Motor neuron (in vitro differentiated cells): ENCODE measurements at regions not wholly inside any gene's neighbourhood (a gene's known extent, or its start where the extent isn't known, plus 50 kb on each side); places are given as distances from the start of the nearest gene placed in this dataset.

Experiments used
- ATAC-seq, 8 experiments: fragments of 200-7000 bp; cut with Tn5 transposase; replicated peaks in 6 of 8; 2 replicates each; pipeline ENCODE4 v1.8.0; 2021; ENCODE audit warnings: mild to moderate bottlenecking in 8 of 8, moderate library complexity in 8 of 8
- H3K27ac ChIP-seq, 2 donors: fragments of 250-450 bp; sonication (Bioruptor Pico); 2 replicates each; pipeline ENCODE4 v1.9.0; 2021; ENCODE audit warnings: antibody characterized with exemption in 2 of 2, mild to moderate bottlenecking in 2 of 2, moderate library complexity in 1 of 2
- H3K4me1 ChIP-seq, 2 donors: fragments of 250-450 bp; sonication (Bioruptor Pico); replicated peaks in 1 of 2; 2 replicates each; pipeline ENCODE4 v1.6.1; 2021; ENCODE audit warnings: antibody characterized with exemption in 2 of 2, mild to moderate bottlenecking in 2 of 2, moderate library complexity in 1 of 2
- H3K4me3 ChIP-seq, 5 donors: fragments of 250-450 bp; sonication (Bioruptor Pico); 2 replicates each; pipeline ENCODE4 v1.9.0; 2021; ENCODE audit warnings: antibody characterized with exemption in 5 of 5, mild to moderate bottlenecking in 5 of 5, moderate library complexity in 4 of 5
- WGBS, 10 experiments: fragments of 450-650 bp; shearing (Covaris generic); methylation state at CpG; one replicate each; pipeline ENCODE4 v1.0.0; 2022; 5-methylcytosine and 5-hydroxymethylcytosine counted together
- in situ Hi-C, 9 experiments: fragments of 400-800 bp; cut with MboI; loops; one replicate each; pipeline ENCODE4 v1.15.0; 2021; ENCODE audit warnings: low sequenced_read_pairs in 9 of 9, low pct_unique_long_range_greater_than_20kb in 2 of 9; ENCODE audit not compliant: unreplicated experiment in 9 of 9

DNA sequence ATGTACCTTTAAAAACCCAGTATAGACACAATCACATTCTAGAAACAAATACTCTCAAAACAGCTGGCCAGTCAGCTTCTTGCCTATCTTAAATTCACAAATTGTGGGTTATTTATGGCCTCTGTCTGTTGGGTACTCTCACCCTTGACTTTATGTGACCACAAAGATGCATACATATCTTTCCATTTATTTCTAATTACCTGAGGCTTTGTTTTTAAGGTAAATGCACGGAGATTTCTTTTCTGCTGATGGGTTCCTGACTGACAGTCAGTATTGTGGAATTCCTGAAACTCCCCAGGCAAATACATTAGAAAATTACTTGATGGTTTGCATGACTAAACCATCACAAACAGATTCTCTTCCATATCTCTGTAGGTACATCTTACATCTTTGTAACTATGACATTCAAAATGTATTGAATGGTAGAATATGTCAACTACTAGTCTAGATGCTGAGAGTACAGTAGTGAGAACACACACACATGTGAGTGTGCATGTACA lies 107.7 kb downstream of the EDEM1 start:
- H3K4me1 ChIP-seq = no peaks in the 10 kb centered on the region
- no peak overlapping the region for H3K4me3 ChIP-seq
- no peak overlapping the region for H3K27ac ChIP-seq
- WGBS, 10 experiments = 13 to 75% (median 38%) methylated on average over 1 of the region's 1 CpG; no CpG with 5 or more reads in 3 of the 10 experiments
- in situ Hi-C loops = no loop called here
- ATAC-seq = no peak

GRCh38 chr3:5296362-5296761 lies 108.9 kb downstream of the EDEM1 start:
- WGBS, 10 experiments = 31 to 92% (median 79%) methylated on average over 2 of the region's 2 CpGs; no CpG with 5 or more reads in 4 of the 10 experiments
- Histone ChIP-seq H3K4me1 (no peaks in the 10 kb centered on the region), H3K4me3 (no peak overlapping the region), H3K27ac (no peak overlapping the region)
- in situ Hi-C loops = no loop called here
- no peak for ATAC-seq

DNA sequence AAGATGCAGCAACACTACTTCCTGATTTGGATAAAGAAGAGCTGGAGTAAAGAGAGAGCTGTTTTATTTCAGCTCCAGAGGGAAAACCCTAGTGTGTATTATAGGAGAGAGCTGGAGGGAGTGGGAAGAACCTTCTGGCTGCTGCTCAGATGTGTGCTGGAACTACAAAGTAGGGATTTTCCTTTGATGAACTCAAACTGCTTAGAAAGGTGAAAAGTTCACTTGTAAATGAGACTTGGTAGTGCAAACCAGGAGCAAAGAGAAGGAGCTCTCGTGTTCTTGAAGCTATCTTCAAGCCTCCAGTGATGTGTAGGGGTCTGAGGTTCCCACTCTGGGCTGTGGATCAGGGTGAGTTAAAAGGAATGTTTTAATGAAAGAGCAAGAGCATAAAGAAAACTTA lies 110.4 kb downstream of the EDEM1 start:
- no peaks in the 10 kb centered on the region for H3K4me1 ChIP-seq
- WGBS, 10 experiments = 0 to 20% (median 8%) methylated on average over 1 of the region's 1 CpG; no CpG with 5 or more reads in 4 of the 10 experiments
- H3K27ac ChIP-seq = no peak overlapping the region
- H3K4me3 ChIP-seq = no peak overlapping the region
- ATAC-seq = peak in 2 of 8 experiments; percentile 32 to 79
- in situ Hi-C loops = no loop called here

- Histone ChIP-seq H3K4me1 (no peaks in the 10 kb centered on the region), H3K27ac (no peak overlapping the region), H3K4me3 (no peak overlapping the region)
- ATAC-seq = no peak
- 14 to 80% (median 52%) methylated on average over 1 to 3 of the region's 3 CpGs for WGBS, 10 experiments
- in situ Hi-C loops = no loop called here
Observed at GRCh38 chr3:5298453-5298852, 110.9 kb downstream of the EDEM1 start.

- 33 to 67% (median 49%) methylated on average over 2 to 3 of the region's 3 CpGs; no CpG with 5 or more reads in 2 of the 10 experiments for WGBS, 10 experiments
- no peak overlapping the region for H3K4me3 ChIP-seq
- in situ Hi-C loops = no loop called here
- ATAC-seq = no peak
- H3K27ac ChIP-seq = no peak overlapping the region
- H3K4me1 ChIP-seq = no peaks in the 10 kb centered on the region
Observed at GRCh38 chr3:5299161-5299560, 111.7 kb downstream of the EDEM1 start.

- no peak overlapping the region for H3K27ac ChIP-seq
- no peak overlapping the region for H3K4me3 ChIP-seq
- in situ Hi-C loops = loop anchor here in 1 of 9 experiments (25.0 kb wide), 1 partner anchor 262 kb away; no protein-coding TSS in a partner anchor
- no peaks in the 10 kb centered on the region for H3K4me1 ChIP-seq
- 87 to 100% (median 88%) methylated on average over 2 to 4 of the region's 4 CpGs; no CpG with 5 or more reads in 5 of the 10 experiments for WGBS, 10 experiments
- no peak for ATAC-seq
Observed at GRCh38 chr3:5300638-5301037, 113.1 kb downstream of the EDEM1 start.

DNA sequence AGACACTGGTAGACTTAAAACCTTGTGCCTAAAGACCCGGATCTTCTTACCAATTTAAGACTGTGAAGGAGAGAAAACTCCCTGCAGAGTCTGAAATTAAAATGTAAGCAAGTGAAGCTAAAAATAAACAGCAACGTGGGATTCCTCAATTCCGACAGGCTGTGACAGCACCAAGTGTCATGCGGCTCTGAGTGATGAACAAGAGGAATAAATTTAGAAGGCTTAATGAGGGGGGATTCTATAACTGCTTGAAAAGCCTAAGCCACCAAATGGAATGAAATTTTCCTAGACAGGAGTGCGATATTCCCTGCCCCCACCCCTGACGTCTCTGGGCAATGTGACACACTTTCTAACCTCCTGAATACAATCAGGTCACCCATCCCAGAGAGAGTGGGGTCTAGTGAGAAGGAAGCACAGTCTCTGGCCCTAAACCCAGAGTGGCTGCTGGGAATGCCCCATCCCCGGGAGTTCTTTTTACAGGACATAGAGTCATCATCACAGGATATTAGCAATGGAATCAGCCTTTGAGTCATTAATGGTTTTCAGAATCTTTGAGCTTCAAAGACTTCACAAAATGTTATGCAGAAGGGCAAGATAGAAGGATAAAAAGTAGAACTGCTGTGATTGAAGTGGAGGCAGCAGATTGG lies 114.3 kb downstream of the EDEM1 start:
- no peak overlapping the region for H3K27ac ChIP-seq
- in situ Hi-C loops = loop anchor here in 1 of 9 experiments (25.0 kb wide), 1 partner anchor 261 kb away; no protein-coding TSS in a partner anchor
- H3K4me3 ChIP-seq = no peak overlapping the region
- 0 to 90% (median 54%) methylated on average over 2 to 7 of the region's 7 CpGs; no CpG with 5 or more reads in 1 of the 10 experiments for WGBS, 10 experiments
- ATAC-seq = peak in 4 of 8 experiments; percentile 57 to 70 (median 63)
- H3K4me1 ChIP-seq = no peaks in the 10 kb centered on the region

GRCh38 chr3:5302661-5303060 lies 115.2 kb downstream of the EDEM1 start:
- Histone ChIP-seq H3K4me1 (no peaks in the 10 kb centered on the region), H3K4me3 (no peak overlapping the region), H3K27ac (no peak overlapping the region)
- in situ Hi-C loops = loop anchor here in 1 of 9 experiments (25.0 kb wide), 1 partner anchor 260 kb away; no protein-coding TSS in a partner anchor
- WGBS, 10 experiments = 48 to 100% (median 78%) methylated on average over 1 to 3 of the region's 3 CpGs; no CpG with 5 or more reads in 2 of the 10 experiments
- ATAC-seq = no peak

- no peak overlapping the region for H3K27ac ChIP-seq
- no peak for ATAC-seq
- WGBS, 10 experiments = 26 to 100% (median 74%) methylated on average over 1 of the region's 1 CpG; no CpG with 5 or more reads in 2 of the 10 experiments
- H3K4me1 ChIP-seq = no peaks in the 10 kb centered on the region
- no peak overlapping the region for H3K4me3 ChIP-seq
- in situ Hi-C loops = loop anchor here in 1 of 9 experiments (25.0 kb wide), 1 partner anchor 258 kb away; no protein-coding TSS in a partner anchor
Observed at GRCh38 chr3:5304188-5304587, 116.7 kb downstream of the EDEM1 start.

DNA sequence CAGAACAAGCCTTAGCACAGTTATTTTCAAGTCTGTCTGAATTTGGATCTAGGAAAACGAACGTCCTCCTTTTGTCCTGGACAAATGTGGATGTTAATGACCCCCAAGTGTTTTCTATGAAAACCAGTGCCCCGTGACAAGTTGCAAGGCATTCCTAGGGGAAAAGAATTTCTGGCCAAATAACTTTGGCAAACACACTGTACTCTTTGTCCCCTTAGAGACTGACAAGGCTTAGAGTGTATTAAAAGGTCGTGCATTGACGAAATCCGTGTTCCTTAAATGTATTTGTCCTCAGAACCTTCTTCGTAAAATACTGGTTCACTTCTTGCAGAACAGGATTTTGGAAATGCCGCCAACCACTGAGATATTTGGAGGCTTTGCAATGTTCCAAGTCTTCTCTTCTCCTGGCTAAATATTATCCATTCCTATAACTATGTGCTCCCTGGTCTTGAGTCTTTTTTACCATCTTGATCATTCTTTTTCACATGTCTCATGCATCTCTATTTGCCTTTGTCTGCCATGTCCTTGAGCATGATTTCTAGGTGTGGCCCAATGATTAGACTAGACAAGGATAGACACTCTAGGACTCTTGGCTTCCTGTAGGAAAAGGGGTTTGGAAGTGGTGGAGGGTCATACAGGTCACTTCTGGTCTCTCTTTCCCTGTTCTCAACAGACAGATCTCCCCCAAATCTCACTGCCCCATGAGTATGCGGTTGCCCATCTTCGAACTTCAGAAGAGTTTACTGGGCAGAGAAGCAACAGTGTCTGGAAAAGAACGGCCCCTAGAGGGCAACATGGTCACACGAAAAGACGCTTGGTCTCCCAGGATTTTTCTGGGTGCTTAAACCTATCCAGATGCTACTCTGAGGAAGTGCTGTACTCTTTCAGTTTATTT lies 117.5 kb downstream of the EDEM1 start:
- peak; percentile 39 to 96 (median 70) for ATAC-seq
- WGBS, 10 experiments = 4 to 80% (median 52%) methylated on average over 1 to 10 of the region's 13 CpGs
- in situ Hi-C loops = loop anchor here in 1 of 9 experiments (25.0 kb wide), 1 partner anchor 257 kb away; no protein-coding TSS in a partner anchor

DNA sequence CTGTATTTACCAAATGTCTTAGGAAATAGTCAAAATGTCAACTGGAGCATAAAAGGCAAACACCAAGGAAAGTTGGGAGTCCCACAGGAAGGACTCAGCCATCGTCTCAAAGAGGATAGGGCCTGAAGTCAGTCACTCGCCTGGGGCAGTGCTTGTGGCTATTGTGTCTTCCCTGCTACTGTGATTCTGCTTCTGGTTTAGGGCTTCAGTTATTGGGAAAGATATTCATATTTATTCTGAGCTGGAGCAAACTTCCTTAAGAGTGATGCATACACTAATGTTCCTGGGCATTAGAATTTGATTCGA lies 118.1 kb downstream of the EDEM1 start:
- Histone ChIP-seq H3K4me1 (no peaks in the 10 kb centered on the region), H3K27ac (no peak overlapping the region), H3K4me3 (no peak overlapping the region)
- peak in 5 of 8 experiments; percentile 9 to 62 (median 33) for ATAC-seq
- WGBS, 10 experiments = 26 to 100% (median 79%) methylated on average over 1 to 3 of the region's 3 CpGs; no CpG with 5 or more reads in 2 of the 10 experiments
- in situ Hi-C loops = loop anchor here in 1 of 9 experiments (25.0 kb wide), 1 partner anchor 257 kb away; no protein-coding TSS in a partner anchor

More for the DNA sequence above, 117.5 kb downstream of the EDEM1 start:
- Histone ChIP-seq H3K4me1 (no peaks in the 10 kb centered on the region), H3K4me3 (no peak overlapping the region), H3K27ac (no peak overlapping the region)

- no peak for ATAC-seq
- WGBS, 10 experiments = 43 to 100% (median 95%) methylated on average over 1 to 4 of the region's 4 CpGs
- in situ Hi-C loops = loop anchor here in 1 of 9 experiments (25.0 kb wide), 1 partner anchor 253 kb away; no protein-coding TSS in a partner anchor
- Histone ChIP-seq H3K27ac (no peak overlapping the region), H3K4me1 (no peaks in the 10 kb centered on the region), H3K4me3 (no peak overlapping the region)
Observed at GRCh38 chr3:5309171-5309570, 121.7 kb downstream of the EDEM1 start.

- no peak for ATAC-seq
- Histone ChIP-seq H3K4me3 (no peak overlapping the region), H3K27ac (no peak overlapping the region), H3K4me1 (no peaks in the 10 kb centered on the region)
- in situ Hi-C loops = loop anchor here in 1 of 9 experiments (25.0 kb wide), 1 partner anchor 253 kb away; no protein-coding TSS in a partner anchor
- WGBS, 10 experiments = 24 to 80% (median 41%) methylated on average over 1 to 3 of the region's 3 CpGs
Observed at GRCh38 chr3:5309602-5310001, 122.1 kb downstream of the EDEM1 start.
